GM12878 (cell line): ENCODE measurements at regions not wholly inside any gene's neighbourhood (a gene's known extent, or its start where the extent isn't known, plus 50 kb on each side); places are given as distances from the start of the nearest gene placed in this dataset.

ENCODE experiments used
- ATAC-seq: fragments of 200-7000 bp; cut with Tn5 transposase; 3 replicates; pipeline ENCODE4 v1.9.1; 2020; ENCODE audit warnings: mild to moderate bottlenecking, moderate library complexity
- BruUV-seq: library from RNA; stranded (reverse); fragments of 400-500 nt; replicated peaks from 2 replicates; lab custom pipeline; 2021; lab: Mats Ljungman, UMichigan
- CTCF ChIA-PET: fragments of 300-600 bp; sonication (Branson Sonifier 250); formaldehyde crosslinking; extraction: SDS; loops from one replicate; lab custom pipeline; 2021; ENCODE audit warnings: inconsistent platforms; lab: Yijun Ruan, JAX
- POLR2A ChIA-PET: fragments of 350-600 bp; formaldehyde crosslinking; extraction: SDS; loops from one replicate; lab custom pipeline; 2021; ENCODE audit warnings: inconsistent platforms; lab: Charles Lee
- RAD21 ChIA-PET: fragments of 300-600 bp; sonication (Branson Sonifier 250); formaldehyde crosslinking; loops from one replicate; lab custom pipeline; 2023; ENCODE audit warnings: antibody characterized with exemption; ENCODE audit not compliant: unreplicated experiment; lab: Charles Lee
- SMC1A ChIA-PET: fragments of 300-600 bp; sonication (Branson Sonifier 250); formaldehyde crosslinking; loops from one replicate; lab custom pipeline; 2023; ENCODE audit not compliant: unreplicated experiment, uncharacterized antibody; lab: Charles Lee
- DNase-seq: peaks from one replicate; pipeline ENCODE4 v3.0.0-alpha.2; 2011; ENCODE audit warnings: low read depth, low spot score
- FAIRE-seq: peaks from 3 replicates; lab custom pipeline; 2011; peaks lifted over from hg19 to GRCh38; lab: Jason Lieb, UNC
- H2AFZ ChIP-seq: 2 replicates; pipeline ENCODE4 v1.6.0; 2011; ENCODE audit warnings: low read depth, low read length, control low read depth; ENCODE audit not compliant: control insufficient read depth
- H3K27ac ChIP-seq: 2 replicates; pipeline ENCODE4 v1.5.1; 2011; ENCODE audit warnings: control low read depth; ENCODE audit not compliant: control insufficient read depth, insufficient read depth
- H3K27me3 ChIP-seq, 2 experiments: replicated peaks in 1 of 2; 2 replicates each; pipeline versions ENCODE4 v1.6.0 to v1.6.1; 2011; ENCODE audit warnings: low read length in 1 of 2; ENCODE audit not compliant: control insufficient read depth in 2 of 2, insufficient read depth in 2 of 2
- H3K36me3 ChIP-seq, 2 experiments: 2 replicates each; pipeline ENCODE4 v1.5.1; 2011; ENCODE audit warnings: low read length in 1 of 2; ENCODE audit not compliant: control insufficient read depth in 2 of 2, insufficient read depth in 2 of 2
- H3K4me1 ChIP-seq: 2 replicates; pipeline ENCODE4 v1.6.1; 2011; ENCODE audit warnings: mild to moderate bottlenecking, low read length, moderate library complexity, mixed read lengths; ENCODE audit not compliant: control insufficient read depth, insufficient read depth
- H3K4me2 ChIP-seq: 2 replicates; pipeline ENCODE4 v1.6.0; 2011; ENCODE audit warnings: control low read depth; ENCODE audit not compliant: control insufficient read depth, insufficient read depth
- H3K4me3 ChIP-seq: fragments of 200-600 bp; sonication (generic); 2 replicates; pipeline ENCODE4 v1.5.1; 2016
- H3K79me2 ChIP-seq: 2 replicates; pipeline ENCODE4 v1.6.0; 2011; ENCODE audit warnings: low read length; ENCODE audit not compliant: control insufficient read depth, insufficient read depth
- H3K9ac ChIP-seq: 2 replicates; pipeline ENCODE4 v1.8.0; 2011; ENCODE audit warnings: low read length, control low read depth, mixed read lengths; ENCODE audit not compliant: control insufficient read depth, insufficient read depth
- H3K9me3 ChIP-seq: replicated peaks from 3 replicates; pipeline ENCODE4 v1.5.1; 2011; ENCODE audit warnings: mild to moderate bottlenecking, low read length; ENCODE audit not compliant: control insufficient read depth, insufficient read depth
- H4K20me1 ChIP-seq: 2 replicates; pipeline ENCODE4 v1.6.0; 2011; ENCODE audit not compliant: control insufficient read depth, insufficient read depth
- BCL11A ChIP-seq: IDR thresholded peaks from 2 replicates; pipeline ENCODE4 v1.6.1; 2011; ENCODE audit warnings: low read depth, low read length
- JUNB ChIP-seq: IDR thresholded peaks from 2 replicates; pipeline ENCODE4 v1.6.1; 2016; ENCODE audit warnings: antibody characterized with exemption, mild to moderate bottlenecking
- KDM1A ChIP-seq: fragments of 200-600 bp; sonication (generic); IDR thresholded peaks from 2 replicates; pipeline ENCODE4 v1.6.1; 2016; ENCODE audit warnings: borderline replicate concordance
- MEF2A ChIP-seq: IDR thresholded peaks from 2 replicates; pipeline ENCODE4 v1.6.1; 2011; ENCODE audit warnings: low read depth, mild to moderate bottlenecking, low read length, moderate library complexity; ENCODE audit not compliant: insufficient read depth
- MEF2B ChIP-seq: fragments of 450-650 bp; IDR thresholded peaks from 2 replicates; pipeline ENCODE4 v1.6.1; 2018; ENCODE audit warnings: mild to moderate bottlenecking, moderate library complexity; ENCODE audit not compliant: partially characterized antibody, poor library complexity, severe bottlenecking
- MTA3 ChIP-seq: IDR thresholded peaks from 2 replicates; pipeline ENCODE4 v1.6.1; 2012; ENCODE audit warnings: low read length, inconsistent platforms, borderline replicate concordance
- POLR2A ChIP-seq: IDR thresholded peaks from 2 replicates; pipeline ENCODE4 v1.6.1; 2011; ENCODE audit warnings: low read depth, mild to moderate bottlenecking, low read length
- WGBS: methylation state at CpG from one replicate; pipeline ENCODE4 v1.1.6; 2016; ENCODE audit warnings: low lambda C conversion rate; ENCODE audit not compliant: insufficient replicate concordance, insufficient coverage; ENCODE audit errors: missing lambda C conversion rate; 5-methylcytosine and 5-hydroxymethylcytosine counted together
- in situ Hi-C: fragments of 300-500 bp; cut with MboI; formaldehyde crosslinking; loops from 9 replicates; pipeline ENCODE4 v1.14.3; 2018; ENCODE audit warnings: mixed read lengths
- intact Hi-C: fragments of 100-400 bp; cut with micrococcal nuclease; formaldehyde crosslinking; loops from one replicate; pipeline ENCODE4 v1.14.2; 2022; ENCODE audit not compliant: unreplicated experiment
- TF ChIP-seq, protein P1 (sequence below): fragments of 450-650 bp; formaldehyde crosslinking; IDR thresholded peaks from 2 replicates; pipeline ENCODE4 v1.4.0; 2020; ENCODE audit warnings: mild to moderate bottlenecking, moderate library complexity
- TF ChIP-seq, protein P2 (sequence below): fragments of 150-350 bp; IDR thresholded peaks from 2 replicates; pipeline ENCODE4 v1.6.1; 2016; ENCODE audit warnings: low read depth, low read length
- TF ChIP-seq, protein P3 (sequence below): fragments of 450-650 bp; IDR thresholded peaks from 2 replicates; pipeline ENCODE4 v1.6.1; 2016; ENCODE audit warnings: mild to moderate bottlenecking, moderate library complexity, borderline replicate concordance

DNA sequence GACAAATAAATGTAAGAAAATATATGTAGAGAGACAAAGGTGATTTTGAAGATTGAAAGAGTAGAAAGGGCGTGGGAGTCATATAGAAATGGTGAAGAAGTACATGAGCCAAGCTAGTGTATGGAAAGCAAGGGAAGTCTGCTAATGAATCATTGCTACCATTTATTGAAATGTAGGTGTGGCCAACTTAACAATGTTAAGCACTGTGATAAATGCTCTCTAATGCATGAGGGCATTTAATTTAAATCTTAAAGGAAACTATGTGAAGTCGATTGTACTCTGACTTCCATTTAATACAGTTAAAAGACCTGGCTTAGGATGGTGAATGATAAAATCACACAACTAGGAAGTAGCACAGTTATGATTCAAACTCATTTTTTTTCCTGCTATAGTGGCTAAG, 219.9 kb downstream of the CASP12 start:
- RAD21 ChIA-PET: no interaction called here
- no peak overlapping the region for H2AFZ ChIP-seq
- H3K4me1 ChIP-seq: no peaks in the 10 kb centered on the region
- no peak overlapping the region for H3K4me2 ChIP-seq
- FAIRE-seq: no peak
- CTCF ChIA-PET: no interaction called here
- no peaks in the 10 kb centered on the region for H3K79me2 ChIP-seq
- H3K36me3 ChIP-seq: no peaks in the 10 kb centered on the region
- POLR2A ChIA-PET: no interaction called here
- intact Hi-C loops: no loop called here
- WGBS: 8% methylated on average over 2 of the region's 2 CpGs
- no TSS peak for BruUV-seq
- TF ChIP-seq KDM1A (no peak), POLR2A (no peak), MEF2A (no peak), MTA3 (no peak), BCL11A (no peak), MEF2B (no peak), JUNB (no peak)
- TF ChIP-seq, protein P1, sequence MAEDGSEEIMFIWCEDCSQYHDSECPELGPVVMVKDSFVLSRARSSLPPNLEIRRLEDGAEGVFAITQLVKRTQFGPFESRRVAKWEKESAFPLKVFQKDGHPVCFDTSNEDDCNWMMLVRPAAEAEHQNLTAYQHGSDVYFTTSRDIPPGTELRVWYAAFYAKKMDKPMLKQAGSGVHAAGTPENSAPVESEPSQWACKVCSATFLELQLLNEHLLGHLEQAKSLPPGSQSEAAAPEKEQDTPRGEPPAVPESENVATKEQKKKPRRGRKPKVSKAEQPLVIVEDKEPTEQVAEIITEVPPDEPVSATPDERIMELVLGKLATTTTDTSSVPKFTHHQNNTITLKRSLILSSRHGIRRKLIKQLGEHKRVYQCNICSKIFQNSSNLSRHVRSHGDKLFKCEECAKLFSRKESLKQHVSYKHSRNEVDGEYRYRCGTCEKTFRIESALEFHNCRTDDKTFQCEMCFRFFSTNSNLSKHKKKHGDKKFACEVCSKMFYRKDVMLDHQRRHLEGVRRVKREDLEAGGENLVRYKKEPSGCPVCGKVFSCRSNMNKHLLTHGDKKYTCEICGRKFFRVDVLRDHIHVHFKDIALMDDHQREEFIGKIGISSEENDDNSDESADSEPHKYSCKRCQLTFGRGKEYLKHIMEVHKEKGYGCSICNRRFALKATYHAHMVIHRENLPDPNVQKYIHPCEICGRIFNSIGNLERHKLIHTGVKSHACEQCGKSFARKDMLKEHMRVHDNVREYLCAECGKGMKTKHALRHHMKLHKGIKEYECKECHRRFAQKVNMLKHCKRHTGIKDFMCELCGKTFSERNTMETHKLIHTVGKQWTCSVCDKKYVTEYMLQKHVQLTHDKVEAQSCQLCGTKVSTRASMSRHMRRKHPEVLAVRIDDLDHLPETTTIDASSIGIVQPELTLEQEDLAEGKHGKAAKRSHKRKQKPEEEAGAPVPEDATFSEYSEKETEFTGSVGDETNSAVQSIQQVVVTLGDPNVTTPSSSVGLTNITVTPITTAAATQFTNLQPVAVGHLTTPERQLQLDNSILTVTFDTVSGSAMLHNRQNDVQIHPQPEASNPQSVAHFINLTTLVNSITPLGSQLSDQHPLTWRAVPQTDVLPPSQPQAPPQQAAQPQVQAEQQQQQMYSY: no peak
- TF ChIP-seq, protein P2, sequence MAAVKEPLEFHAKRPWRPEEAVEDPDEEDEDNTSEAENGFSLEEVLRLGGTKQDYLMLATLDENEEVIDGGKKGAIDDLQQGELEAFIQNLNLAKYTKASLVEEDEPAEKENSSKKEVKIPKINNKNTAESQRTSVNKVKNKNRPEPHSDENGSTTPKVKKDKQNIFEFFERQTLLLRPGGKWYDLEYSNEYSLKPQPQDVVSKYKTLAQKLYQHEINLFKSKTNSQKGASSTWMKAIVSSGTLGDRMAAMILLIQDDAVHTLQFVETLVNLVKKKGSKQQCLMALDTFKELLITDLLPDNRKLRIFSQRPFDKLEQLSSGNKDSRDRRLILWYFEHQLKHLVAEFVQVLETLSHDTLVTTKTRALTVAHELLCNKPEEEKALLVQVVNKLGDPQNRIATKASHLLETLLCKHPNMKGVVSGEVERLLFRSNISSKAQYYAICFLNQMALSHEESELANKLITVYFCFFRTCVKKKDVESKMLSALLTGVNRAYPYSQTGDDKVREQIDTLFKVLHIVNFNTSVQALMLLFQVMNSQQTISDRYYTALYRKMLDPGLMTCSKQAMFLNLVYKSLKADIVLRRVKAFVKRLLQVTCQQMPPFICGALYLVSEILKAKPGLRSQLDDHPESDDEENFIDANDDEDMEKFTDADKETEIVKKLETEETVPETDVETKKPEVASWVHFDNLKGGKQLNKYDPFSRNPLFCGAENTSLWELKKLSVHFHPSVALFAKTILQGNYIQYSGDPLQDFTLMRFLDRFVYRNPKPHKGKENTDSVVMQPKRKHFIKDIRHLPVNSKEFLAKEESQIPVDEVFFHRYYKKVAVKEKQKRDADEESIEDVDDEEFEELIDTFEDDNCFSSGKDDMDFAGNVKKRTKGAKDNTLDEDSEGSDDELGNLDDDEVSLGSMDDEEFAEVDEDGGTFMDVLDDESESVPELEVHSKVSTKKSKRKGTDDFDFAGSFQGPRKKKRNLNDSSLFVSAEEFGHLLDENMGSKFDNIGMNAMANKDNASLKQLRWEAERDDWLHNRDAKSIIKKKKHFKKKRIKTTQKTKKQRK: no peak
- TF ChIP-seq, protein P3, sequence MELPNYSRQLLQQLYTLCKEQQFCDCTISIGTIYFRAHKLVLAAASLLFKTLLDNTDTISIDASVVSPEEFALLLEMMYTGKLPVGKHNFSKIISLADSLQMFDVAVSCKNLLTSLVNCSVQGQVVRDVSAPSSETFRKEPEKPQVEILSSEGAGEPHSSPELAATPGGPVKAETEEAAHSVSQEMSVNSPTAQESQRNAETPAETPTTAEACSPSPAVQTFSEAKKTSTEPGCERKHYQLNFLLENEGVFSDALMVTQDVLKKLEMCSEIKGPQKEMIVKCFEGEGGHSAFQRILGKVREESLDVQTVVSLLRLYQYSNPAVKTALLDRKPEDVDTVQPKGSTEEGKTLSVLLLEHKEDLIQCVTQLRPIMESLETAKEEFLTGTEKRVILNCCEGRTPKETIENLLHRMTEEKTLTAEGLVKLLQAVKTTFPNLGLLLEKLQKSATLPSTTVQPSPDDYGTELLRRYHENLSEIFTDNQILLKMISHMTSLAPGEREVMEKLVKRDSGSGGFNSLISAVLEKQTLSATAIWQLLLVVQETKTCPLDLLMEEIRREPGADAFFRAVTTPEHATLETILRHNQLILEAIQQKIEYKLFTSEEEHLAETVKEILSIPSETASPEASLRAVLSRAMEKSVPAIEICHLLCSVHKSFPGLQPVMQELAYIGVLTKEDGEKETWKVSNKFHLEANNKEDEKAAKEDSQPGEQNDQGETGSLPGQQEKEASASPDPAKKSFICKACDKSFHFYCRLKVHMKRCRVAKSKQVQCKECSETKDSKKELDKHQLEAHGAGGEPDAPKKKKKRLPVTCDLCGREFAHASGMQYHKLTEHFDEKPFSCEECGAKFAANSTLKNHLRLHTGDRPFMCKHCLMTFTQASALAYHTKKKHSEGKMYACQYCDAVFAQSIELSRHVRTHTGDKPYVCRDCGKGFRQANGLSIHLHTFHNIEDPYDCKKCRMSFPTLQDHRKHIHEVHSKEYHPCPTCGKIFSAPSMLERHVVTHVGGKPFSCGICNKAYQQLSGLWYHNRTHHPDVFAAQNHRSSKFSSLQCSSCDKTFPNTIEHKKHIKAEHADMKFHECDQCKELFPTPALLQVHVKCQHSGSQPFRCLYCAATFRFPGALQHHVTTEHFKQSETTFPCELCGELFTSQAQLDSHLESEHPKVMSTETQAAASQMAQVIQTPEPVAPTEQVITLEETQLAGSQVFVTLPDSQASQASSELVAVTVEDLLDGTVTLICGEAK: no peak
- no peak overlapping the region for H3K9ac ChIP-seq
- H4K20me1 ChIP-seq: no peaks in the 10 kb centered on the region
- no peaks in the 10 kb centered on the region for H3K27me3 ChIP-seq
- DNase-seq: no peak
- in situ Hi-C loops: no loop called here
- SMC1A ChIA-PET: no interaction called here
- H3K4me3 ChIP-seq: no peak overlapping the region
- H3K27ac ChIP-seq: no peak overlapping the region
- H3K9me3 ChIP-seq: no peaks in the 10 kb centered on the region
- no peak for ATAC-seq
